IMR-90 (cell line): ENCODE measurements at regions not wholly inside any gene's neighbourhood (a gene's known extent, or its start where the extent isn't known, plus 50 kb on each side); places are given as distances from the start of the nearest gene placed in this dataset.

Source experiments
- ATAC-seq: fragments of 200-7000 bp; cut with Tn5 transposase; 2 replicates; pipeline ENCODE4 v1.9.1; 2020; ENCODE audit warnings: low read depth, mild to moderate bottlenecking, moderate library complexity
- BruUV-seq: library from RNA; stranded (reverse); fragments of 400-500 nt; replicated peaks from 2 replicates; lab custom pipeline; 2021; lab: Mats Ljungman, UMichigan
- CTCF ChIA-PET: fragments of 300-600 bp; formaldehyde crosslinking; extraction: SDS; loops from one replicate; lab custom pipeline; 2021; ENCODE audit warnings: antibody characterized with exemption; lab: Yijun Ruan, JAX
- POLR2A ChIA-PET: fragments of 300-600 bp; sonication (Branson Sonifier 250); formaldehyde crosslinking; loops from one replicate; lab custom pipeline; 2022; ENCODE audit warnings: antibody characterized with exemption; ENCODE audit not compliant: unreplicated experiment; lab: Charles Lee
- DNase-seq: peaks from one replicate; pipeline ENCODE4 v3.0.0; 2013
- H2AFZ ChIP-seq: replicated peaks from 2 replicates; pipeline ENCODE3; 2013; ENCODE audit warnings: low read length, mild to moderate bottlenecking; ENCODE audit not compliant: poor library complexity
- H2AK5ac ChIP-seq: 2 replicates; pipeline ENCODE4 v1.6.1; 2013; ENCODE audit warnings: low read depth, low read length, inconsistent platforms
- H2AK9ac ChIP-seq: replicated peaks from 2 replicates; pipeline ENCODE3; 2013; ENCODE audit warnings: mild to moderate bottlenecking, low read depth, low read length, moderate library complexity; ENCODE audit not compliant: poor library complexity
- H2BK120ac ChIP-seq: 2 replicates; pipeline ENCODE4 v1.6.1; 2013; ENCODE audit warnings: low read depth, low read length, inconsistent platforms
- H2BK15ac ChIP-seq: 3 replicates; pipeline ENCODE4 v1.6.1; 2013; ENCODE audit warnings: low read depth, low read length, inconsistent platforms
- H2BK20ac ChIP-seq: 2 replicates; pipeline ENCODE4 v1.6.1; 2013; ENCODE audit warnings: low read depth, mild to moderate bottlenecking, inconsistent platforms, low read length, moderate library complexity
- H2BK5ac ChIP-seq: 2 replicates; pipeline ENCODE4 v1.6.1; 2013; ENCODE audit warnings: mild to moderate bottlenecking, low read depth, low read length, inconsistent platforms; ENCODE audit not compliant: poor library complexity, severe bottlenecking
- H3K14ac ChIP-seq: replicated peaks from 2 replicates; pipeline ENCODE4 v1.6.1; 2013; ENCODE audit warnings: low read depth, low read length, inconsistent platforms
- H3K18ac ChIP-seq: 2 replicates; pipeline ENCODE4 v1.6.1; 2013; ENCODE audit warnings: low read depth, low read length, control low read depth
- H3K23ac ChIP-seq: 2 replicates; pipeline ENCODE4 v1.6.1; 2013; ENCODE audit warnings: low read depth, low read length, inconsistent platforms
- H3K27ac ChIP-seq: 2 replicates; pipeline ENCODE4 v1.5.1; 2013; ENCODE audit warnings: mild to moderate bottlenecking, control low read depth, low read length; ENCODE audit not compliant: insufficient read depth
- H3K27me3 ChIP-seq: 2 replicates; pipeline ENCODE4 v1.6.1; 2013; ENCODE audit warnings: low read length; ENCODE audit not compliant: control insufficient read depth, insufficient read depth
- H3K36me3 ChIP-seq: 2 replicates; pipeline ENCODE4 v1.6.1; 2013; ENCODE audit warnings: low read length, mixed read lengths; ENCODE audit not compliant: control insufficient read depth, insufficient read depth
- H3K4ac ChIP-seq: 2 replicates; pipeline ENCODE4 v1.6.1; 2013; ENCODE audit warnings: low read depth, low read length, inconsistent platforms
- H3K4me1 ChIP-seq: 2 replicates; pipeline ENCODE4 v1.6.1; 2013; ENCODE audit warnings: low read length, mixed read lengths; ENCODE audit not compliant: control insufficient read depth, insufficient read depth
- H3K4me2 ChIP-seq: 2 replicates; pipeline ENCODE4 v1.6.1; 2013; ENCODE audit warnings: low read depth, mild to moderate bottlenecking, control low read depth, low read length, moderate library complexity
- H3K4me3 ChIP-seq: 2 replicates; pipeline ENCODE4 v1.5.1; 2013; ENCODE audit warnings: low read depth, mild to moderate bottlenecking, control low read depth, low read length, moderate library complexity; ENCODE audit not compliant: insufficient read depth
- H3K56ac ChIP-seq: 2 replicates; pipeline ENCODE4 v1.6.1; 2013; ENCODE audit warnings: low read length, inconsistent platforms; ENCODE audit not compliant: insufficient read depth; ENCODE audit errors: extremely low read depth
- H3K79me1 ChIP-seq, 2 experiments: 2 replicates each; pipeline ENCODE4 v1.6.1; 2013; ENCODE audit warnings: low read length in 2 of 2, inconsistent platforms in 1 of 2, low read depth in 1 of 2
- H3K9ac ChIP-seq: 2 replicates; pipeline ENCODE4 v1.6.1; 2013; ENCODE audit warnings: low read depth, low read length, control low read depth
- H3K9me1 ChIP-seq: 2 replicates; pipeline ENCODE4 v1.6.1; 2013; ENCODE audit warnings: low read length, inconsistent platforms; ENCODE audit not compliant: insufficient read depth
- H3K9me3 ChIP-seq: 2 replicates; pipeline ENCODE4 v1.6.1; 2013; ENCODE audit warnings: low read length; ENCODE audit not compliant: control insufficient read depth, insufficient read depth
- H4K20me1 ChIP-seq: 2 replicates; pipeline ENCODE4 v1.6.1; 2013; ENCODE audit warnings: low read length, inconsistent platforms; ENCODE audit not compliant: insufficient read depth
- H4K5ac ChIP-seq: 2 replicates; pipeline ENCODE4 v1.6.1; 2013; ENCODE audit warnings: mild to moderate bottlenecking, low read depth, low read length, control low read depth
- H4K8ac ChIP-seq, 2 experiments: 2 replicates each; pipeline ENCODE4 v1.6.1; 2013; ENCODE audit warnings: low read depth in 2 of 2, low read length in 2 of 2, control low read depth in 1 of 2, inconsistent platforms in 1 of 2
- H4K91ac ChIP-seq: 2 replicates; pipeline ENCODE4 v1.6.1; 2013; ENCODE audit warnings: low read depth, low read length, inconsistent platforms; ENCODE audit not compliant: insufficient read depth
- CEBPB ChIP-seq: IDR thresholded peaks from 2 replicates; pipeline ENCODE4 v1.6.1; 2012; ENCODE audit warnings: low read depth, low read length, improper control_type of control experiment
- CTCF ChIP-seq: conservative IDR thresholded peaks from 2 replicates; pipeline ENCODE4 v1.5.1; 2012; ENCODE audit warnings: mild to moderate bottlenecking, low read depth, low read length, improper control_type of control experiment
- MAFK ChIP-seq: IDR thresholded peaks from 2 replicates; pipeline ENCODE4 v1.6.1; 2012; ENCODE audit warnings: low read depth, low read length, improper control_type of control experiment
- MAZ ChIP-seq: IDR thresholded peaks from 2 replicates; pipeline ENCODE4 v1.6.1; 2012; ENCODE audit warnings: low read depth, mild to moderate bottlenecking, low read length, improper control_type of control experiment, moderate library complexity, borderline replicate concordance
- MXI1 ChIP-seq: IDR thresholded peaks from 2 replicates; pipeline ENCODE4 v1.6.1; 2012; ENCODE audit warnings: low read depth, mild to moderate bottlenecking, low read length, moderate library complexity, borderline replicate concordance
- POLR2A ChIP-seq: IDR thresholded peaks from 2 replicates; pipeline ENCODE4 v1.6.1; 2012; ENCODE audit warnings: mild to moderate bottlenecking, low read depth, low read length
- RAD21 ChIP-seq: IDR thresholded peaks from 2 replicates; pipeline ENCODE4 v1.6.1; 2012; ENCODE audit warnings: low read length, improper control_type of control experiment
- RCOR1 ChIP-seq: IDR thresholded peaks from 2 replicates; pipeline ENCODE4 v1.6.1; 2012; ENCODE audit warnings: mild to moderate bottlenecking, low read length, improper control_type of control experiment; ENCODE audit not compliant: insufficient replicate concordance
- SMC3 ChIP-seq: fragments of 150-350 bp; IDR thresholded peaks from 2 replicates; pipeline ENCODE4 v1.6.1; 2016; ENCODE audit warnings: low read depth, mild to moderate bottlenecking, antibody characterized with exemption, low read length, moderate library complexity
- WGBS, 2 experiments: methylation state at CpG; one replicate each; pipeline versions ENCODE4 v1.1.5 to v1.1.7; 2013; ENCODE audit warnings: missing lambda C conversion rate in 2 of 2; ENCODE audit not compliant: insufficient read length in 1 of 2; ENCODE audit errors: extremely low coverage in 2 of 2; 5-methylcytosine and 5-hydroxymethylcytosine counted together
- dilution Hi-C: fragments of 300-500 bp; cut with HindIII; formaldehyde crosslinking; loops from one replicate; pipeline ENCODE4 v1.14.3; 2018; ENCODE audit warnings: low sequenced_read_pairs; ENCODE audit not compliant: unreplicated experiment
- in situ Hi-C: fragments of 300-500 bp; cut with MboI; formaldehyde crosslinking; loops from 3 replicates; pipeline ENCODE4 v1.14.3; 2019; ENCODE audit warnings: low sequenced_read_pairs, inconsistent platforms, mixed read lengths
- intact Hi-C: fragments of 100-400 bp; cut with micrococcal nuclease; formaldehyde crosslinking; loops from 2 replicates; pipeline ENCODE4 v1.10.0; 2022
- TF ChIP-seq, protein P1 (sequence below): fragments of 150-350 bp; IDR thresholded peaks from 2 replicates; pipeline ENCODE4 v1.6.1; 2016; ENCODE audit warnings: low read depth, mild to moderate bottlenecking, low read length, moderate library complexity, borderline replicate concordance

- Histone ChIP-seq H3K79me1 (no peaks in the 10 kb centered on the region), H3K23ac (no peak overlapping the region), H3K14ac (no peak overlapping the region), H2AFZ (no peak overlapping the region), H2BK120ac (no peak overlapping the region), H3K9ac (no peak overlapping the region), H3K4ac (no peak overlapping the region), H4K8ac (no peak overlapping the region), H3K9me3 (peaks cover 9% of the 10 kb centered on the region), H4K91ac (no peak overlapping the region), H2AK5ac (no peak overlapping the region), H2AK9ac (no peak overlapping the region), H3K36me3 (no peaks in the 10 kb centered on the region), H3K56ac (no peak overlapping the region), H4K20me1 (no peaks in the 10 kb centered on the region), H3K9me1 (no peaks in the 10 kb centered on the region), H2BK15ac (no peak overlapping the region), H3K4me2 (no peak overlapping the region), H2BK5ac (no peak overlapping the region), H3K4me3 (no peak overlapping the region), H3K4me1 (no peaks in the 10 kb centered on the region), H3K18ac (no peak overlapping the region), H3K27ac (no peak overlapping the region), H4K5ac (no peak overlapping the region), H3K27me3 (no peaks in the 10 kb centered on the region), H2BK20ac (no peak overlapping the region)
- TF ChIP-seq MAFK, result no peak
- no peak for TF ChIP-seq MAZ
- TF ChIP-seq RAD21, result no peak
- TF ChIP-seq POLR2A, result no peak
- no peak for TF ChIP-seq SMC3
- TF ChIP-seq, protein P1, sequence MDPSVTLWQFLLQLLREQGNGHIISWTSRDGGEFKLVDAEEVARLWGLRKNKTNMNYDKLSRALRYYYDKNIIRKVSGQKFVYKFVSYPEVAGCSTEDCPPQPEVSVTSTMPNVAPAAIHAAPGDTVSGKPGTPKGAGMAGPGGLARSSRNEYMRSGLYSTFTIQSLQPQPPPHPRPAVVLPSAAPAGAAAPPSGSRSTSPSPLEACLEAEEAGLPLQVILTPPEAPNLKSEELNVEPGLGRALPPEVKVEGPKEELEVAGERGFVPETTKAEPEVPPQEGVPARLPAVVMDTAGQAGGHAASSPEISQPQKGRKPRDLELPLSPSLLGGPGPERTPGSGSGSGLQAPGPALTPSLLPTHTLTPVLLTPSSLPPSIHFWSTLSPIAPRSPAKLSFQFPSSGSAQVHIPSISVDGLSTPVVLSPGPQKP, result no peak
- no peak for TF ChIP-seq RCOR1
- TF ChIP-seq MXI1, result no peak
- no peak for TF ChIP-seq CTCF
- TF ChIP-seq CEBPB, result no peak
- in situ Hi-C loops, result no loop called here
- dilution Hi-C loops, result no loop called here
- ChIA-PET CTCF (no interaction called here), POLR2A (no interaction called here)
- no TSS peak for BruUV-seq
- DNase-seq (no peak), ATAC-seq (no peak)
- intact Hi-C loops, result no loop called here
- no CpG with 5 or more reads among the region's 4 CpGs for WGBS, 2 experiments
These were observed 307.2 kb upstream of the NDN start for GRCh38 chr15:23994273-23994672.
